ENCODE measurements at regions not wholly inside any gene's neighbourhood (a gene's known extent, or its start where the extent isn't known, plus 50 kb on each side); places are given as distances from the start of the nearest gene placed in this dataset.

GRCh38 chr3:117633207-117633606 is 923.6 kb downstream of the TUSC7 start:
- no peak for TF ChIP-seq CTCF (IDR thresholded peaks at IDR 0.05; ENCODE audit: low read depth, low read length)
- TF ChIP-seq EZH2phosphoT487 (IDR thresholded peaks at IDR 0.05; ENCODE audit: low read depth) = no peak

Measured in OCI-LY3 (cell line).